AG04450 (cell line): ENCODE measurements at regions not wholly inside any gene's neighbourhood (a gene's known extent, or its start where the extent isn't known, plus 50 kb on each side); places are given as distances from the start of the nearest gene placed in this dataset.

Source experiments
- CTCF ChIA-PET: fragments of 300-600, 350-600 bp; formaldehyde crosslinking; extraction: SDS; loops from one replicate; lab custom pipeline; 2022; ENCODE audit warnings: antibody characterized with exemption, inconsistent platforms; lab: Charles Lee
- POLR2A ChIA-PET: fragments of 350-600 bp; formaldehyde crosslinking; extraction: SDS; loops from one replicate; lab custom pipeline; 2021; ENCODE audit warnings: antibody characterized with exemption, inconsistent platforms; lab: Yijun Ruan, JAX
- DNase-seq: peaks from one replicate; pipeline ENCODE4 v3.0.0-alpha.2; 2011; ENCODE audit warnings: low read depth, low spot score
- H3K27ac ChIP-seq: one replicate; pipeline ENCODE4 v1.5.1; 2012; ENCODE audit warnings: low read depth, low read length, control low read depth
- H3K27me3 ChIP-seq: one replicate; pipeline ENCODE4 v1.6.0; 2012; ENCODE audit warnings: low read length; ENCODE audit not compliant: control insufficient read depth, insufficient read depth
- H3K4me3 ChIP-seq: 2 replicates; pipeline ENCODE4 v1.5.1; 2011; ENCODE audit warnings: mild to moderate bottlenecking, low read depth, low read length, control low read depth
- H3K9me3 ChIP-seq: 2 replicates; pipeline ENCODE4 v1.5.1; 2012; ENCODE audit warnings: low read length; ENCODE audit not compliant: control insufficient read depth, insufficient read depth
- CTCF ChIP-seq: IDR thresholded peaks from 2 replicates; pipeline ENCODE4 v1.5.1; 2011; ENCODE audit warnings: low read depth, low read length, control low read depth, inconsistent platforms

- no peak for DNase-seq
- POLR2A ChIA-PET: no interaction called here
Observed at GRCh38 chr1:95850763-95851162, 616.8 kb downstream of the RWDD3 start.

GRCh38 chr1:95852483-95853070 is 618.6 kb downstream of the RWDD3 start:
- H3K27me3 ChIP-seq: no peaks in the 10 kb centered on the region
- CTCF ChIA-PET: no interaction called here
- POLR2A ChIA-PET: no interaction called here
- DNase-seq: no peak
- no peak for TF ChIP-seq CTCF
- peaks cover 3% of the 10 kb centered on the region; the same call in 1 of the 2 replicates for H3K9me3 ChIP-seq
- H3K4me3 ChIP-seq: no peak overlapping the region
- no peak overlapping the region for H3K27ac ChIP-seq

More at GRCh38 chr1:95850763-95851162, 616.8 kb downstream of the RWDD3 start:
- CTCF ChIA-PET: no interaction called here
- H3K27me3 ChIP-seq: no peaks in the 10 kb centered on the region
- TF ChIP-seq CTCF: no peak
- H3K27ac ChIP-seq: no peak overlapping the region
- H3K4me3 ChIP-seq: no peak overlapping the region
- H3K9me3 ChIP-seq: peaks cover 3% of the 10 kb centered on the region; the same call in 1 of the 2 replicates

GRCh38 chr1:95854457-95854856 is 620.4 kb downstream of the RWDD3 start:
- ChIA-PET CTCF (no interaction called here), POLR2A (no interaction called here)
- Histone ChIP-seq H3K4me3 (no peak overlapping the region), H3K9me3 (peaks cover 3% of the 10 kb centered on the region; the same call in 1 of the 2 replicates), H3K27ac (no peak overlapping the region), H3K27me3 (no peaks in the 10 kb centered on the region)
- no peak for DNase-seq
- TF ChIP-seq CTCF: no peak

- Histone ChIP-seq H3K4me3 (no peak overlapping the region), H3K27me3 (no peaks in the 10 kb centered on the region), H3K27ac (no peak overlapping the region), H3K9me3 (no peaks in the 10 kb centered on the region)
- no peak for DNase-seq
- ChIA-PET POLR2A (no interaction called here), CTCF (no interaction called here)
- no peak for TF ChIP-seq CTCF
Observed at GRCh38 chr1:95863086-95863485, 629.1 kb downstream of the RWDD3 start.

- no peak for DNase-seq
- CTCF ChIA-PET: no interaction called here
- H3K27me3 ChIP-seq: no peaks in the 10 kb centered on the region
- H3K9me3 ChIP-seq: no peaks in the 10 kb centered on the region
- no peak for TF ChIP-seq CTCF
- no peak overlapping the region for H3K4me3 ChIP-seq
- H3K27ac ChIP-seq: no peak overlapping the region
- POLR2A ChIA-PET: no interaction called here
Observed at GRCh38 chr1:95865769-95866168, 631.8 kb downstream of the RWDD3 start.
